H9 (cell line): ENCODE measurements at regions not wholly inside any gene's neighbourhood (a gene's known extent, or its start where the extent isn't known, plus 50 kb on each side); places are given as distances from the start of the nearest gene placed in this dataset.

Experiments used
- DNase-seq: peaks from one replicate; pipeline ENCODE4 v3.0.0-alpha.2; 2017
- H2AFZ ChIP-seq: one replicate; pipeline ENCODE4 v1.6.1; 2013; ENCODE audit warnings: mild to moderate bottlenecking, low read length, control low read depth, moderate library complexity
- H2AK5ac ChIP-seq: 2 replicates; pipeline ENCODE4 v1.6.1; 2013; ENCODE audit warnings: low read length, control low read depth, mixed read lengths; ENCODE audit not compliant: insufficient read length
- H2BK120ac ChIP-seq: one replicate; pipeline ENCODE4 v1.6.1; 2013; ENCODE audit warnings: low read depth, mild to moderate bottlenecking, low read length, control low read depth, inconsistent platforms; ENCODE audit not compliant: poor library complexity, severe bottlenecking
- H2BK12ac ChIP-seq: 2 replicates; pipeline ENCODE4 v1.6.1; 2013; ENCODE audit warnings: low read length, control low read depth, mixed read lengths, low read depth; ENCODE audit not compliant: insufficient read length
- H2BK15ac ChIP-seq: 2 replicates; pipeline ENCODE4 v1.6.1; 2013; ENCODE audit warnings: low read depth, low read length, control low read depth
- H2BK20ac ChIP-seq: one replicate; pipeline ENCODE4 v1.6.1; 2013; ENCODE audit warnings: low read depth, mild to moderate bottlenecking, low read length, control low read depth, inconsistent platforms; ENCODE audit not compliant: poor library complexity, severe bottlenecking
- H2BK5ac ChIP-seq: 2 replicates; pipeline ENCODE4 v1.6.1; 2013; ENCODE audit warnings: low read length, control low read depth, mixed read lengths; ENCODE audit not compliant: insufficient read length
- H3K14ac ChIP-seq: 2 replicates; pipeline ENCODE4 v1.6.1; 2013; ENCODE audit warnings: low read length, control low read depth; ENCODE audit not compliant: insufficient read depth
- H3K18ac ChIP-seq: 2 replicates; pipeline ENCODE4 v1.6.1; 2013; ENCODE audit warnings: low read depth, mild to moderate bottlenecking, mixed read lengths, low read length, control low read depth; ENCODE audit not compliant: insufficient read length
- H3K23ac ChIP-seq: 2 replicates; pipeline ENCODE4 v1.6.1; 2013; ENCODE audit warnings: low read length, control low read depth, mixed read lengths, low read depth; ENCODE audit not compliant: insufficient read length
- H3K23me2 ChIP-seq: 2 replicates; pipeline ENCODE4 v1.6.1; 2013; ENCODE audit warnings: low read depth, mild to moderate bottlenecking, mixed read lengths, low read length, control low read depth; ENCODE audit not compliant: insufficient read length, poor library complexity, severe bottlenecking
- H3K27ac ChIP-seq: 2 replicates; pipeline ENCODE4 v1.5.1; 2013; ENCODE audit warnings: low read length, control low read depth, mixed read lengths, low read depth; ENCODE audit not compliant: insufficient read length
- H3K27me3 ChIP-seq: 2 replicates; pipeline ENCODE4 v1.6.1; 2013; ENCODE audit warnings: low read length, control low read depth, inconsistent platforms; ENCODE audit not compliant: insufficient read depth
- H3K4ac ChIP-seq: 2 replicates; pipeline ENCODE4 v1.6.1; 2013; ENCODE audit warnings: low read depth, mild to moderate bottlenecking, control low read depth, inconsistent platforms, low read length, moderate library complexity
- H3K4me1 ChIP-seq: 2 replicates; pipeline ENCODE4 v1.6.1; 2013; ENCODE audit warnings: low read length, control low read depth, inconsistent platforms; ENCODE audit not compliant: insufficient read depth
- H3K4me2 ChIP-seq: 2 replicates; pipeline ENCODE4 v1.6.1; 2013; ENCODE audit warnings: low read length, control low read depth, mixed read lengths; ENCODE audit not compliant: insufficient read length, insufficient read depth
- H3K56ac ChIP-seq: 2 replicates; pipeline ENCODE4 v1.6.1; 2013; ENCODE audit warnings: low read depth, mild to moderate bottlenecking, mixed read lengths, low read length, control low read depth; ENCODE audit not compliant: insufficient read length
- H3K79me1 ChIP-seq: 2 replicates; pipeline ENCODE4 v1.6.1; 2013; ENCODE audit warnings: low read depth, mild to moderate bottlenecking, moderate library complexity, low read length, control low read depth, inconsistent platforms; ENCODE audit not compliant: insufficient read depth, poor library complexity, severe bottlenecking
- H3K79me2 ChIP-seq: 2 replicates; pipeline ENCODE4 v1.6.1; 2013; ENCODE audit warnings: low read length, control low read depth, inconsistent platforms; ENCODE audit not compliant: insufficient read depth
- H3K9ac ChIP-seq: 2 replicates; pipeline ENCODE4 v1.6.1; 2013; ENCODE audit warnings: low read length, control low read depth, mixed read lengths; ENCODE audit not compliant: insufficient read length; ENCODE audit errors: extremely low read depth
- H3K9me3 ChIP-seq: one replicate; pipeline ENCODE4 v1.6.1; 2013; ENCODE audit warnings: low read depth, low read length, inconsistent platforms; ENCODE audit not compliant: control insufficient read depth
- H3T11ph ChIP-seq: one replicate; pipeline ENCODE4 v1.6.1; 2013; ENCODE audit warnings: mild to moderate bottlenecking, low read length, control low read depth, inconsistent platforms
- H4K20me1 ChIP-seq: one replicate; pipeline ENCODE4 v1.6.1; 2013; ENCODE audit not compliant: control insufficient read depth, insufficient read length, insufficient read depth
- H4K5ac ChIP-seq: 2 replicates; pipeline ENCODE4 v1.6.1; 2013; ENCODE audit warnings: low read depth, mild to moderate bottlenecking, mixed read lengths, low read length, control low read depth; ENCODE audit not compliant: insufficient read length
- H4K8ac ChIP-seq: replicated peaks from 2 replicates; pipeline ENCODE4 v1.6.1; 2013; ENCODE audit warnings: low read length, control low read depth, mixed read lengths, low read depth; ENCODE audit not compliant: insufficient read length
- H4K91ac ChIP-seq: 2 replicates; pipeline ENCODE4 v1.6.1; 2013; ENCODE audit warnings: low read depth, mild to moderate bottlenecking, moderate library complexity, mixed read lengths, low read length, control low read depth; ENCODE audit not compliant: insufficient read length
- H3K27ac Mint-ChIP-seq, 3 experiments: 2 replicates in 2 of 3; 3 replicates in 1 of 3; pipeline ENCODE4 v1.8.0; 2020 to 2021; ENCODE audit warnings: mixed read lengths in 3 of 3, mild to moderate bottlenecking in 1 of 3, moderate library complexity in 1 of 3
- H3K27me3 Mint-ChIP-seq: 2 replicates; pipeline ENCODE4 v1.8.0; 2021; ENCODE audit warnings: low read depth, mild to moderate bottlenecking, moderate library complexity, mixed read lengths
- H3K36me3 Mint-ChIP-seq, 3 experiments: 2 replicates in 2 of 3; 3 replicates in 1 of 3; pipeline ENCODE4 v1.8.0; 2020 to 2021; ENCODE audit warnings: low read depth in 3 of 3, mixed read lengths in 3 of 3; ENCODE audit not compliant: insufficient read depth in 1 of 3
- H3K4me1 Mint-ChIP-seq, 2 experiments: 2 replicates each; pipeline ENCODE4 v1.8.0; 2020; ENCODE audit warnings: mixed read lengths in 2 of 2
- H3K4me3 Mint-ChIP-seq, 2 experiments: 2 replicates in 1 of 2; 3 replicates in 1 of 2; pipeline ENCODE4 v1.8.0; 2020 to 2021; ENCODE audit warnings: mild to moderate bottlenecking in 2 of 2, mixed read lengths in 2 of 2, moderate library complexity in 1 of 2
- H3K9me3 Mint-ChIP-seq, 2 experiments: 2 replicates in 1 of 2; 3 replicates in 1 of 2; pipeline ENCODE4 v1.8.0; 2020; ENCODE audit warnings: mild to moderate bottlenecking in 2 of 2, mixed read lengths in 2 of 2, moderate library complexity in 1 of 2
- WGBS: extraction: QIAGEN DNeasy Blood & Tissue Kit; methylation state at CpG from one replicate; pipeline ENCODE4 v1.1.7; 2013; ENCODE audit warnings: missing lambda C conversion rate, low lambda C conversion rate, mixed read lengths; ENCODE audit not compliant: insufficient read length; ENCODE audit errors: extremely low coverage; 5-methylcytosine and 5-hydroxymethylcytosine counted together
- TF ChIP-seq, protein P1 (sequence below): fragments of 200-600 bp; sonication (generic); conservative IDR thresholded peaks from 3 replicates; pipeline ENCODE4 v1.8.0; 2021; ENCODE audit warnings: antibody characterized with exemption, mild to moderate bottlenecking

DNA sequence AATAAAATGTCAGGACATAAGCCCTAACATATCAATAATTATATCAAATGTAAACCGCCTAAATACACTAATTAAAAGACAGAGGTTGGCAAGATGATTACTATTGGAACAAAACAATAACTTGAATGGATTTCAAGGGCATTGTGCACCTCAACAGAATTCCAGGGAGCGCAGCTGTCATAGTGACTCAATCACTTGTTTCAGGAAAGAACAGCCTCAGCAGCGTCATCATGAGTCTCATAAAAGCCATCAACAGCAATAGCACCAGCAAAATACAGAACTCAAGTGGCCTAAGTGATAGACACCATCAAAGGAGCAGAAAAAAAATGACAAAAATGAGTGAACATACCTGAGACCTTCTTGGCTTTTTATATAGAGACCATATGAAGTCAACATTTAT, 632.7 kb upstream of the NR5A2 start:
- Mint-ChIP-seq H3K9me3 (peaks cover 0 to 3% of the 10 kb centered on the region in 2 experiments; a peak in 1 of 5 replicates), H3K27me3 (no peaks in the 10 kb centered on the region), H3K36me3 (no peaks in the 10 kb centered on the region; a peak in 1 of 7 replicates), H3K4me3 (no peak overlapping the region), H3K4me1 (no peaks in the 10 kb centered on the region), H3K27ac (no peak overlapping the region)
- Histone ChIP-seq H3K9me3 (no peaks in the 10 kb centered on the region), H3K23ac (no peak overlapping the region), H4K8ac (no peak overlapping the region), H3T11ph (no peak overlapping the region), H2BK120ac (no peak overlapping the region), H3K56ac (no peak overlapping the region), H2BK20ac (no peak overlapping the region), H3K9ac (no peak overlapping the region), H2BK15ac (no peak overlapping the region), H3K18ac (no peak overlapping the region), H3K4me2 (no peak overlapping the region), H3K4me1 (no peaks in the 10 kb centered on the region), H4K5ac (no peak overlapping the region), H4K91ac (no peak overlapping the region), H3K14ac (no peak overlapping the region), H2AK5ac (no peak overlapping the region), H3K4ac (no peak overlapping the region), H3K79me2 (no peaks in the 10 kb centered on the region), H3K27ac (no peak overlapping the region), H2BK5ac (no peak overlapping the region), H2AFZ (no peak overlapping the region), H3K27me3 (no peaks in the 10 kb centered on the region), H3K79me1 (no peaks in the 10 kb centered on the region), H3K23me2 (no peaks in the 10 kb centered on the region), H2BK12ac (no peak overlapping the region), H4K20me1 (no peaks in the 10 kb centered on the region)
- TF ChIP-seq, protein P1, sequence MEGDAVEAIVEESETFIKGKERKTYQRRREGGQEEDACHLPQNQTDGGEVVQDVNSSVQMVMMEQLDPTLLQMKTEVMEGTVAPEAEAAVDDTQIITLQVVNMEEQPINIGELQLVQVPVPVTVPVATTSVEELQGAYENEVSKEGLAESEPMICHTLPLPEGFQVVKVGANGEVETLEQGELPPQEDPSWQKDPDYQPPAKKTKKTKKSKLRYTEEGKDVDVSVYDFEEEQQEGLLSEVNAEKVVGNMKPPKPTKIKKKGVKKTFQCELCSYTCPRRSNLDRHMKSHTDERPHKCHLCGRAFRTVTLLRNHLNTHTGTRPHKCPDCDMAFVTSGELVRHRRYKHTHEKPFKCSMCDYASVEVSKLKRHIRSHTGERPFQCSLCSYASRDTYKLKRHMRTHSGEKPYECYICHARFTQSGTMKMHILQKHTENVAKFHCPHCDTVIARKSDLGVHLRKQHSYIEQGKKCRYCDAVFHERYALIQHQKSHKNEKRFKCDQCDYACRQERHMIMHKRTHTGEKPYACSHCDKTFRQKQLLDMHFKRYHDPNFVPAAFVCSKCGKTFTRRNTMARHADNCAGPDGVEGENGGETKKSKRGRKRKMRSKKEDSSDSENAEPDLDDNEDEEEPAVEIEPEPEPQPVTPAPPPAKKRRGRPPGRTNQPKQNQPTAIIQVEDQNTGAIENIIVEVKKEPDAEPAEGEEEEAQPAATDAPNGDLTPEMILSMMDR = no peak
- no CpG with 5 or more reads among the region's 3 CpGs for WGBS
- no peak for DNase-seq
